HepG2 (cell line): ENCODE measurements at regions not wholly inside any gene's neighbourhood (a gene's known extent, or its start where the extent isn't known, plus 50 kb on each side); places are given as distances from the start of the nearest gene placed in this dataset.

Experiments used
- ATF3 ChIP-seq: sonication (generic); formaldehyde crosslinking; IDR thresholded peaks from 2 replicates; pipeline ENCODE4 v1.4.0; 2020; ENCODE audit warnings: missing genetic modification reagents
- ATF7 ChIP-seq, 2 experiments: fragments of 450-650 bp in 1 of 2; sonication (generic) in 1 of 2; formaldehyde crosslinking in 1 of 2; IDR thresholded peaks; 2 replicates each; pipeline versions ENCODE4 v1.4.0 to v1.6.1; 2016 to 2020; ENCODE audit warnings: antibody characterized with exemption in 1 of 2, mild to moderate bottlenecking in 1 of 2, missing genetic modification reagents in 1 of 2
- CREB1 ChIP-seq, 2 experiments: fragments of 450-650 bp in 1 of 2; IDR thresholded peaks; 2 replicates each; pipeline ENCODE4 v1.6.1; 2016 to 2017; ENCODE audit warnings: control low read depth in 1 of 2, mild to moderate bottlenecking in 1 of 2, missing compliant biosample characterization in 1 of 2, missing genetic modification characterization in 1 of 2
- CTCF ChIP-seq: sonication (generic); formaldehyde crosslinking; IDR thresholded peaks from 2 replicates; pipeline ENCODE4 v1.5.0; 2020; ENCODE audit warnings: mild to moderate bottlenecking, missing genetic modification reagents, moderate library complexity
- STAT6 ChIP-seq: sonication (generic); formaldehyde crosslinking; IDR thresholded peaks from 2 replicates; pipeline ENCODE4 v1.4.0; 2020; ENCODE audit warnings: missing genetic modification reagents, mild to moderate bottlenecking, borderline replicate concordance
- ZBTB8A ChIP-seq: sonication (generic); formaldehyde crosslinking; IDR thresholded peaks from 2 replicates; pipeline ENCODE4 v1.4.0; 2020; ENCODE audit warnings: mild to moderate bottlenecking, low read depth, missing genetic modification reagents, borderline replicate concordance
- ZNF382 ChIP-seq: sonication (generic); formaldehyde crosslinking; IDR thresholded peaks from 2 replicates; pipeline ENCODE4 v1.5.0; 2020; ENCODE audit warnings: missing genetic modification reagents, mild to moderate bottlenecking, borderline replicate concordance
- ZNF616 ChIP-seq: sonication (generic); formaldehyde crosslinking; IDR thresholded peaks from 2 replicates; pipeline ENCODE4 v1.5.0; 2020; ENCODE audit warnings: low read depth, mild to moderate bottlenecking, missing genetic modification reagents

- TF ChIP-seq ZNF382 (CRISPR knock-in tag): no peak
- no peak for TF ChIP-seq ATF7 (IDR thresholded peaks at IDR 0.05)
- no peak for TF ChIP-seq ATF7 (CRISPR knock-in tag; IDR thresholded peaks at IDR 0.05)
- TF ChIP-seq CREB1 (IDR thresholded peaks at IDR 0.05): no peak
- no peak for TF ChIP-seq CREB1 (CRISPR knock-in tag; IDR thresholded peaks at IDR 0.05)
- no peak for TF ChIP-seq ZBTB8A (CRISPR knock-in tag)
- no peak for TF ChIP-seq STAT6 (CRISPR knock-in tag)
- no peak for TF ChIP-seq ZNF616 (CRISPR knock-in tag)
- no peak for TF ChIP-seq CTCF (CRISPR knock-in tag)
- no peak for TF ChIP-seq ATF3
Observed at GRCh38 chr2:160672211-160672610, 178.6 kb upstream of the RBMS1 start.
